Testis (tissue), 2 donors: ENCODE measurements at regions not wholly inside any gene's neighbourhood (a gene's known extent, or its start where the extent isn't known, plus 50 kb on each side); places are given as distances from the start of the nearest gene placed in this dataset.

Experiments used
- CTCF ChIP-seq, 3 experiments: fragments of 450-650 bp in 2 of 3; fragments of 200-600 bp in 1 of 3; sonication (generic) in 1 of 3; IDR thresholded peaks; one replicate each; pipeline ENCODE4 v1.5.1; 2016 to 2019; ENCODE audit warnings: antibody characterized with exemption in 3 of 3, mild to moderate bottlenecking in 2 of 3, moderate library complexity in 1 of 3
- POLR2A ChIP-seq: fragments of 450-650 bp; IDR thresholded peaks from one replicate; pipeline ENCODE4 v1.6.1; 2017; ENCODE audit warnings: antibody characterized with exemption, mild to moderate bottlenecking, moderate library complexity

- TF ChIP-seq CTCF (IDR thresholded peaks at IDR 0.05) (no peak), POLR2A (no peak)
Observed at GRCh38 chr2:201968476-201968875, 65.2 kb upstream of the FZD7 start.
